MCF 10A (cell line): ENCODE measurements at regions not wholly inside any gene's neighbourhood (a gene's known extent, or its start where the extent isn't known, plus 50 kb on each side); places are given as distances from the start of the nearest gene placed in this dataset.

ENCODE experiments used
- BruUV-seq: library from RNA; stranded (reverse); fragments of 400-500 nt; replicated peaks from 2 replicates; lab custom pipeline; 2021; lab: Mats Ljungman, UMichigan
- CTCF ChIA-PET: fragments of 300-600 bp; sonication (Branson Sonifier 250); formaldehyde crosslinking; extraction: SDS; loops from one replicate; lab custom pipeline; 2021; ENCODE audit warnings: antibody characterized with exemption, inconsistent platforms; lab: Yijun Ruan, JAX
- POLR2A ChIA-PET: fragments of 300-600, 350-650 bp; sonication (Branson Sonifier 250); formaldehyde crosslinking; extraction: SDS; loops from one replicate; lab custom pipeline; 2020; ENCODE audit warnings: antibody characterized with exemption, inconsistent platforms; lab: Yijun Ruan, JAX
- DNase-seq: peaks from one replicate; pipeline ENCODE4 v3.0.0-alpha.2; 2018; ENCODE audit not compliant: unreplicated experiment
- H3K27ac Mint-ChIP-seq: one replicate; pipeline ENCODE4 v1.8.0; 2022; ENCODE audit warnings: mild to moderate bottlenecking, low read depth, mixed read lengths; ENCODE audit not compliant: unreplicated experiment
- H3K27me3 Mint-ChIP-seq: one replicate; pipeline ENCODE4 v1.8.0; 2022; ENCODE audit warnings: mixed read lengths; ENCODE audit not compliant: insufficient read depth, unreplicated experiment
- H3K36me3 Mint-ChIP-seq: one replicate; pipeline ENCODE4 v1.8.0; 2022; ENCODE audit warnings: mild to moderate bottlenecking, moderate library complexity, mixed read lengths; ENCODE audit not compliant: insufficient read depth, unreplicated experiment
- H3K4me1 Mint-ChIP-seq: one replicate; pipeline ENCODE4 v1.8.0; 2022; ENCODE audit warnings: mixed read lengths; ENCODE audit not compliant: insufficient read depth, unreplicated experiment
- H3K4me3 Mint-ChIP-seq: one replicate; pipeline ENCODE4 v1.8.0; 2022; ENCODE audit warnings: mild to moderate bottlenecking, moderate library complexity, mixed read lengths; ENCODE audit not compliant: unreplicated experiment
- H3K9me3 Mint-ChIP-seq: one replicate; pipeline ENCODE4 v1.8.0; 2022; ENCODE audit warnings: mixed read lengths; ENCODE audit not compliant: unreplicated experiment
- CTCF ChIP-seq: fragments of 200-600 bp; IDR thresholded peaks from one replicate; pipeline ENCODE4 v1.8.0; 2022; ENCODE audit warnings: antibody characterized with exemption, mild to moderate bottlenecking; ENCODE audit not compliant: unreplicated experiment
- intact Hi-C: fragments of 100-400 bp; cut with micrococcal nuclease; formaldehyde crosslinking; loops from 2 replicates; pipeline ENCODE4 v1.14.1; 2022

GRCh38 chr13:85575110-85575509 is 224.1 kb downstream of the SLITRK6 start:
- Mint-ChIP-seq H3K9me3 (peaks cover 8% of the 10 kb centered on the region), H3K27ac (no peak overlapping the region), H3K4me1 (no peaks in the 10 kb centered on the region), H3K36me3 (no peaks in the 10 kb centered on the region), H3K27me3 (no peaks in the 10 kb centered on the region), H3K4me3 (no peak overlapping the region)
- BruUV-seq, result no TSS peak
- ChIA-PET POLR2A (interaction anchor here (0.6 kb wide), 1 partner anchor 180 kb away, joined by 3 read pairs; no protein-coding TSS in a partner anchor), CTCF (no interaction called here)
- TF ChIP-seq CTCF, result no peak
- DNase-seq, result no peak
- intact Hi-C loops, result no loop called here

DNA sequence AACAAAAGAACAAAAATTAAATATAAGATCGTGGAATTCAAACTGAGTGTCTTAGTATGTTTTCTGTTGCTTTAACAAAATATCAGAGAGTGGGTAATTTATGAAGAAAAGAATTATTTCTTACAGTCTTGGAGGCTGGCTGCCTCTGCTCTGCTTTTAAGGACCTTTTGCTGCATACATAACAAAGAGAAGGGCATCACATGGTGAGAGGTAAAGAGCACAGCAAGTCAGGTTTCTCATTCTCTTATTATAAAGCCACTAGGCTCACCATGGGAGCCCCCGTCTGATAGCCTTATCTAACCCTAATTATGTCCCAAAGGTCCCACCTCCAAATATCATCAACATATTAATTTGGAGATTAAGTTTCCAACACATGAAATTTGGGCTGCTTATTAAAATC is 231.3 kb downstream of the SLITRK6 start:
- Mint-ChIP-seq H3K27me3 (no peaks in the 10 kb centered on the region), H3K4me3 (no peak overlapping the region), H3K36me3 (no peaks in the 10 kb centered on the region), H3K27ac (no peak overlapping the region), H3K4me1 (no peaks in the 10 kb centered on the region), H3K9me3 (peaks cover 8% of the 10 kb centered on the region)
- CTCF ChIA-PET, result no interaction called here
- no peak for DNase-seq
- intact Hi-C loops, result no loop called here
- TF ChIP-seq CTCF, result no peak
- POLR2A ChIA-PET, result interaction anchor here (0.7 kb wide), 1 partner anchor 8 kb away, joined by 3 read pairs; no protein-coding TSS in a partner anchor
- BruUV-seq, result no TSS peak

- Mint-ChIP-seq H3K27ac (no peak overlapping the region), H3K27me3 (no peaks in the 10 kb centered on the region), H3K4me3 (no peak overlapping the region), H3K9me3 (peaks cover 5% of the 10 kb centered on the region), H3K36me3 (no peaks in the 10 kb centered on the region), H3K4me1 (no peaks in the 10 kb centered on the region)
- ChIA-PET POLR2A (interaction anchor here (0.6 kb wide), 1 partner anchor 9 kb away, joined by 3 read pairs; no protein-coding TSS in a partner anchor), CTCF (no interaction called here)
- intact Hi-C loops, result no loop called here
- DNase-seq, result no peak
- no TSS peak for BruUV-seq
- no peak for TF ChIP-seq CTCF
Observed at GRCh38 chr13:85565652-85566051, 233.6 kb downstream of the SLITRK6 start.

GRCh38 chr13:85564598-85564997 is 234.6 kb downstream of the SLITRK6 start:
- no peaks in the 10 kb centered on the region for H3K9me3 Mint-ChIP-seq
- intact Hi-C loops, result no loop called here
- no peak for TF ChIP-seq CTCF
- H3K4me1 Mint-ChIP-seq, result no peaks in the 10 kb centered on the region
- POLR2A ChIA-PET, result interaction anchor here (0.7 kb wide), 1 partner anchor 12 kb away, joined by 3 read pairs; no protein-coding TSS in a partner anchor
- H3K36me3 Mint-ChIP-seq, result no peaks in the 10 kb centered on the region
- no peak for DNase-seq
- no peak overlapping the region for H3K4me3 Mint-ChIP-seq
- H3K27ac Mint-ChIP-seq, result no peak overlapping the region
- H3K27me3 Mint-ChIP-seq, result no peaks in the 10 kb centered on the region
- CTCF ChIA-PET, result no interaction called here
- BruUV-seq, result no TSS peak
